ENCODE measurements at regions not wholly inside any gene's neighbourhood (a gene's known extent, or its start where the extent isn't known, plus 50 kb on each side); places are given as distances from the start of the nearest gene placed in this dataset.

GRCh38 chr7:21364801-21365271 is 63.0 kb upstream of the SP4 start:
- Histone ChIP-seq H3K4me2 (ENCODE audit: low read depth, low read length) (no peak overlapping the region), H3K9me1 (ENCODE audit: insufficient read depth, low read length) (no peaks in the 10 kb centered on the region), H3K79me1 (ENCODE audit: low read depth in 1 of 2, low read length in 2 of 2) (no peaks in the 10 kb centered on the region), H3K14ac (replicated peaks; ENCODE audit: low read depth, low read length) (no peak overlapping the region), H2BK20ac (ENCODE audit: low read depth, low read length) (no peak overlapping the region), H4K5ac (ENCODE audit: low read depth, low read length) (no peak overlapping the region), H2BK120ac (ENCODE audit: low read depth, low read length) (no peak overlapping the region), H2AK9ac (replicated peaks; ENCODE audit: low read depth, low read length, poor library complexity) (no peak overlapping the region), H2BK15ac (ENCODE audit: low read depth, low read length) (no peak overlapping the region), H3K4me3 (ENCODE audit: insufficient read depth, low read depth, low read length) (no peak overlapping the region), H3K4me1 (ENCODE audit: control insufficient read depth, insufficient read depth, low read length) (no peaks in the 10 kb centered on the region), H3K56ac (ENCODE audit: extremely low read depth, insufficient read depth, low read length) (no peak overlapping the region), H2AFZ (replicated peaks; ENCODE audit: low read length, poor library complexity) (no peak overlapping the region), H3K9me3 (ENCODE audit: control insufficient read depth, insufficient read depth, low read length) (no peaks in the 10 kb centered on the region), H3K27me3 (ENCODE audit: control insufficient read depth, insufficient read depth, low read length) (no peaks in the 10 kb centered on the region), H3K36me3 (ENCODE audit: control insufficient read depth, insufficient read depth, low read length) (no peaks in the 10 kb centered on the region), H3K18ac (ENCODE audit: low read depth, low read length) (no peak overlapping the region), H3K27ac (ENCODE audit: insufficient read depth, low read length) (no peak overlapping the region), H4K91ac (ENCODE audit: insufficient read depth, low read depth, low read length) (no peak overlapping the region), H2BK5ac (ENCODE audit: low read depth, low read length, poor library complexity, severe bottlenecking) (no peak overlapping the region), H3K9ac (ENCODE audit: low read depth, low read length) (no peak overlapping the region), H3K23ac (ENCODE audit: low read depth, low read length) (no peak overlapping the region), H3K4ac (ENCODE audit: low read depth, low read length) (no peak overlapping the region), H2AK5ac (ENCODE audit: low read depth, low read length) (no peak overlapping the region), H4K20me1 (ENCODE audit: insufficient read depth, low read length) (no peaks in the 10 kb centered on the region), H4K8ac (ENCODE audit: low read depth in 2 of 2, low read length in 2 of 2) (no peak overlapping the region)
- ATAC-seq (ENCODE audit: low read depth) (no peak), DNase-seq (no peak)
- no CpG with 5 or more reads among the region's 2 CpGs for WGBS, 2 experiments (ENCODE audit: extremely low coverage in 2 of 2, insufficient read length in 1 of 2)
- TF ChIP-seq MAFK (IDR thresholded peaks at IDR 0.05; ENCODE audit: low read depth, low read length) = no peak
- TF ChIP-seq RAD21 (IDR thresholded peaks at IDR 0.05; ENCODE audit: low read length) = no peak
- TF ChIP-seq MXI1 (IDR thresholded peaks at IDR 0.05; ENCODE audit: borderline replicate concordance, low read depth, low read length) = no peak
- TF ChIP-seq NFE2L2 (IDR thresholded peaks at IDR 0.05; ENCODE audit: low read depth, low read length) = no peak
- TF ChIP-seq CTCF (conservative IDR thresholded peaks at IDR 0.05; ENCODE audit: low read depth, low read length) = no peak
- CTCF ChIA-PET = no interaction called here
- intact Hi-C loops (cut with micrococcal nuclease) (no loop called here), in situ Hi-C loops (cut with MboI; ENCODE audit: low sequenced_read_pairs) (no loop called here), dilution Hi-C loops (cut with HindIII; ENCODE audit: low sequenced_read_pairs, unreplicated experiment) (no loop called here)
- POLR2A ChIA-PET (ENCODE audit: unreplicated experiment) = no interaction called here
- no TSS peak for BruUV-seq (replicated peaks)
